WERI-Rb-1 (cell line): ENCODE measurements at regions not wholly inside any gene's neighbourhood (a gene's known extent, or its start where the extent isn't known, plus 50 kb on each side); places are given as distances from the start of the nearest gene placed in this dataset.

ENCODE experiments used
- DNase-seq: peaks from one replicate; pipeline ENCODE4 v3.0.0-alpha.2; 2020
- H3K27ac ChIP-seq: fragments of 250-450 bp; sonication (Bioruptor Pico); 2 replicates; pipeline ENCODE4 v1.5.1; 2020; ENCODE audit warnings: mild to moderate bottlenecking, moderate library complexity
- H3K27me3 ChIP-seq: fragments of 250-450 bp; sonication (Bioruptor Pico); 2 replicates; pipeline ENCODE4 v1.5.1; 2021; ENCODE audit warnings: mild to moderate bottlenecking, low read depth, moderate library complexity; ENCODE audit not compliant: insufficient read depth, severe bottlenecking
- H3K36me3 ChIP-seq: fragments of 250-450 bp; sonication (Bioruptor Pico); 2 replicates; pipeline ENCODE4 v1.5.1; 2020; ENCODE audit warnings: mild to moderate bottlenecking, moderate library complexity
- H3K4me3 ChIP-seq: 2 replicates; pipeline ENCODE4 v1.5.1; 2011; ENCODE audit warnings: low read depth, mild to moderate bottlenecking, control low read depth, low read length
- H3K9me3 ChIP-seq: fragments of 250-450 bp; sonication (Bioruptor Pico); 2 replicates; pipeline ENCODE4 v1.5.1; 2021; ENCODE audit warnings: mild to moderate bottlenecking, moderate library complexity; ENCODE audit not compliant: severe bottlenecking
- CTCF ChIP-seq: IDR thresholded peaks from 2 replicates; pipeline ENCODE4 v1.5.1; 2011; ENCODE audit warnings: low read depth, mild to moderate bottlenecking, control low read depth, inconsistent platforms, low read length

GRCh38 chr14:101250948-101251811, 310.1 kb upstream of the DIO3 start:
- no peak for TF ChIP-seq CTCF
- Histone ChIP-seq H3K36me3 (no peaks in the 10 kb centered on the region), H3K27ac (no peak overlapping the region), H3K27me3 (peaks cover 91% of the 10 kb centered on the region), H3K4me3 (no peak overlapping the region), H3K9me3 (no peaks in the 10 kb centered on the region)
- DNase-seq, result no peak

- no peak for DNase-seq
- H3K9me3 ChIP-seq, result no peaks in the 10 kb centered on the region
- peaks cover 94% of the 10 kb centered on the region for H3K27me3 ChIP-seq
- no peak for TF ChIP-seq CTCF
- no peaks in the 10 kb centered on the region for H3K36me3 ChIP-seq
- H3K27ac ChIP-seq, result no peak overlapping the region
- no peak overlapping the region for H3K4me3 ChIP-seq
Measured at GRCh38 chr14:101251812-101252442, 309.4 kb upstream of the DIO3 start.

GRCh38 chr14:101252443-101253214, 308.7 kb upstream of the DIO3 start:
- Histone ChIP-seq H3K4me3 (no peak overlapping the region), H3K9me3 (no peaks in the 10 kb centered on the region), H3K27me3 (peaks cover 96% of the 10 kb centered on the region), H3K27ac (no peak overlapping the region), H3K36me3 (no peaks in the 10 kb centered on the region)
- no peak for TF ChIP-seq CTCF
- DNase-seq, result no peak

- TF ChIP-seq CTCF, result no peak
- no peak overlapping the region for H3K4me3 ChIP-seq
- H3K27ac ChIP-seq, result no peak overlapping the region
- peaks cover 96% of the 10 kb centered on the region for H3K27me3 ChIP-seq
- no peaks in the 10 kb centered on the region for H3K9me3 ChIP-seq
- DNase-seq, result no peak
- H3K36me3 ChIP-seq, result no peaks in the 10 kb centered on the region
Measured at GRCh38 chr14:101253948-101254347, 307.3 kb upstream of the DIO3 start.

GRCh38 chr14:101254805-101255764, 306.2 kb upstream of the DIO3 start:
- no peak overlapping the region for H3K4me3 ChIP-seq
- peaks cover 91% of the 10 kb centered on the region for H3K27me3 ChIP-seq
- no peak for DNase-seq
- H3K36me3 ChIP-seq, result no peaks in the 10 kb centered on the region
- TF ChIP-seq CTCF, result no peak
- H3K9me3 ChIP-seq, result no peaks in the 10 kb centered on the region
- H3K27ac ChIP-seq, result no peak overlapping the region
